ENCODE measurements at regions not wholly inside any gene's neighbourhood (a gene's known extent, or its start where the extent isn't known, plus 50 kb on each side); places are given as distances from the start of the nearest gene placed in this dataset.

GRCh38 chr2:122138561-122138960 is 383.1 kb downstream of the TSN start:
- no peak for TF ChIP-seq LEF1 (IDR thresholded peaks at IDR 0.05; ENCODE audit: borderline replicate concordance)
- TF ChIP-seq SP1 (IDR thresholded peaks at IDR 0.05): no peak
- no peak for TF ChIP-seq ARNT (IDR thresholded peaks at IDR 0.05)
- no peak for TF ChIP-seq NFRKB (IDR thresholded peaks at IDR 0.05)
- no peak for TF ChIP-seq TARDBP (IDR thresholded peaks at IDR 0.05)

All from HEK293T (cell line).